Activated CD8-positive, alpha-beta T cell treated with anti-CD3 and anti-CD28 coated beads for 36 hours (primary cell): ENCODE measurements at regions not wholly inside any gene's neighbourhood (a gene's known extent, or its start where the extent isn't known, plus 50 kb on each side); places are given as distances from the start of the nearest gene placed in this dataset.

Experiments used
- ATAC-seq: fragments of 200-7000 bp; cut with Tn5 transposase; one replicate; pipeline ENCODE4 v1.10.0; 2021; ENCODE audit warnings: mild to moderate bottlenecking, moderate library complexity
- CTCF ChIA-PET: fragments of 350-600 bp; sonication (Branson Sonifier 250); formaldehyde crosslinking; loops from one replicate; lab custom pipeline; 2021; ENCODE audit warnings: antibody characterized with exemption; lab: Charles Lee
- POLR2A ChIA-PET: fragments of 350-600 bp; sonication (Branson Sonifier 250); formaldehyde crosslinking; loops from one replicate; lab custom pipeline; 2021; ENCODE audit warnings: antibody characterized with exemption; lab: Charles Lee
- DNase-seq: peaks from one replicate; pipeline ENCODE4 v3.0.0-alpha.2; 2020
- H3K27ac Mint-ChIP-seq: one replicate; pipeline ENCODE4 v1.8.0; 2021; ENCODE audit warnings: mild to moderate bottlenecking, mixed read lengths
- H3K27me3 Mint-ChIP-seq: one replicate; pipeline ENCODE4 v1.8.0; 2021; ENCODE audit warnings: mixed read lengths
- H3K36me3 Mint-ChIP-seq: one replicate; pipeline ENCODE4 v1.8.0; 2021; ENCODE audit warnings: low read depth, mixed read lengths
- H3K4me1 Mint-ChIP-seq: one replicate; pipeline ENCODE4 v1.8.0; 2021; ENCODE audit warnings: low read depth, mixed read lengths
- H3K4me3 Mint-ChIP-seq: one replicate; pipeline ENCODE4 v1.8.0; 2021; ENCODE audit warnings: mild to moderate bottlenecking, moderate library complexity, mixed read lengths
- H3K9me3 Mint-ChIP-seq: one replicate; pipeline ENCODE4 v1.8.0; 2021; ENCODE audit warnings: mixed read lengths
- intact Hi-C: fragments of 100-400 bp; cut with micrococcal nuclease; formaldehyde crosslinking; loops from one replicate; pipeline ENCODE4 v1.10.0; 2022
- TF ChIP-seq, protein P1 (sequence below): fragments of 200-600 bp; IDR thresholded peaks from one replicate; pipeline ENCODE4 v1.8.0; 2022; ENCODE audit warnings: antibody characterized with exemption, mild to moderate bottlenecking

DNA sequence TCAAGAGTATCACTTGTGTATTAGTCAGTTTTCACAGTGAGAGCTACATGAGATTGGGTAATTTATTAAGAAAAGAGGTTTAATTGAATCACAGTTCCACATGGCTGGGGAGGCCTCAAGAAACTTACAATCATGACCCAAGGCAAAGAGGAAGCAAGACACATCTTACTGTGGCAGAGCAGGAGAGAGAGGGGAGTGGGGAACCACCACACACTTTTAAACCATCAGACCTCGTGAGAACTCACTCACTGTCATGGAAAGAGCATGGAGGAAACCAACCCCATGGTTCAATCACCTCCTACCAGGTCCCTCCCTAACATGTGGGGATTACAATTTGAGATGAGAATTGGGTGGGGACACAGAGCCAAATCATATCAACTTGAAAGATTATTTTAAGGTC lies 522.9 kb downstream of the FLRT2 start:
- H3K4me3 Mint-ChIP-seq, result no peak overlapping the region
- H3K27me3 Mint-ChIP-seq, result no peaks in the 10 kb centered on the region
- ATAC-seq (no peak), DNase-seq (no peak)
- CTCF ChIA-PET, result no interaction called here
- intact Hi-C loops, result no loop called here
- peaks cover 7% of the 10 kb centered on the region for H3K4me1 Mint-ChIP-seq
- H3K36me3 Mint-ChIP-seq, result no peaks in the 10 kb centered on the region
- H3K9me3 Mint-ChIP-seq, result no peaks in the 10 kb centered on the region
- H3K27ac Mint-ChIP-seq, result no peak overlapping the region
- TF ChIP-seq, protein P1, sequence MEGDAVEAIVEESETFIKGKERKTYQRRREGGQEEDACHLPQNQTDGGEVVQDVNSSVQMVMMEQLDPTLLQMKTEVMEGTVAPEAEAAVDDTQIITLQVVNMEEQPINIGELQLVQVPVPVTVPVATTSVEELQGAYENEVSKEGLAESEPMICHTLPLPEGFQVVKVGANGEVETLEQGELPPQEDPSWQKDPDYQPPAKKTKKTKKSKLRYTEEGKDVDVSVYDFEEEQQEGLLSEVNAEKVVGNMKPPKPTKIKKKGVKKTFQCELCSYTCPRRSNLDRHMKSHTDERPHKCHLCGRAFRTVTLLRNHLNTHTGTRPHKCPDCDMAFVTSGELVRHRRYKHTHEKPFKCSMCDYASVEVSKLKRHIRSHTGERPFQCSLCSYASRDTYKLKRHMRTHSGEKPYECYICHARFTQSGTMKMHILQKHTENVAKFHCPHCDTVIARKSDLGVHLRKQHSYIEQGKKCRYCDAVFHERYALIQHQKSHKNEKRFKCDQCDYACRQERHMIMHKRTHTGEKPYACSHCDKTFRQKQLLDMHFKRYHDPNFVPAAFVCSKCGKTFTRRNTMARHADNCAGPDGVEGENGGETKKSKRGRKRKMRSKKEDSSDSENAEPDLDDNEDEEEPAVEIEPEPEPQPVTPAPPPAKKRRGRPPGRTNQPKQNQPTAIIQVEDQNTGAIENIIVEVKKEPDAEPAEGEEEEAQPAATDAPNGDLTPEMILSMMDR, result no peak
- POLR2A ChIA-PET, result interaction anchor here (0.6 kb wide), 1 partner anchor 56 kb away, joined by 3 read pairs; no protein-coding TSS in a partner anchor

DNA sequence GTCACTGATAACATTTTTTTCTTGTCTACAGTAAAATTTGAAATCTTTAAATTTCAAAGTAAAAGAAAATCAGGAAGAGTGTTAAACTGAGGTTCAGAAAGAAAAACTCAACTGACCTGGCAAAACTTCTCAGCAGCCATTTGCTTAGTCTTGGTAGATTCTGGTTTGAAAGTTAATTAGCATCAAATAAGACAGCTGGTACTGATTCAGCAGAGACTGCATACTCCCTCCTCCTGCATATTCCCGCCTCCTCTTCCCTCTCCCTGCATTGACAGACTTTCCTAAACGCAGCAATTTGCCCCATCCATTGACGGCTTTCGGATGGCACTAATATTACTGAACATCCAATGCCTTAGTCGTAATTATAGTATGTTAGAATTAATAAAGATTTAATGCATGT lies 520.8 kb downstream of the FLRT2 start:
- DNase-seq (no peak), ATAC-seq (no peak)
- intact Hi-C loops, result no loop called here
- ChIA-PET POLR2A (no interaction called here), CTCF (interaction anchor here (3.1 kb wide), 1 partner anchor 12 kb away, joined by 13 read pairs; no protein-coding TSS in a partner anchor)
- H3K27ac Mint-ChIP-seq, result no peak overlapping the region
- peaks cover 3% of the 10 kb centered on the region for H3K36me3 Mint-ChIP-seq
- no peaks in the 10 kb centered on the region for H3K27me3 Mint-ChIP-seq
- peaks cover 2% of the 10 kb centered on the region for H3K9me3 Mint-ChIP-seq
- no peak overlapping the region for H3K4me3 Mint-ChIP-seq
- peaks cover 7% of the 10 kb centered on the region for H3K4me1 Mint-ChIP-seq
- TF ChIP-seq, protein P1, result no peak

DNA sequence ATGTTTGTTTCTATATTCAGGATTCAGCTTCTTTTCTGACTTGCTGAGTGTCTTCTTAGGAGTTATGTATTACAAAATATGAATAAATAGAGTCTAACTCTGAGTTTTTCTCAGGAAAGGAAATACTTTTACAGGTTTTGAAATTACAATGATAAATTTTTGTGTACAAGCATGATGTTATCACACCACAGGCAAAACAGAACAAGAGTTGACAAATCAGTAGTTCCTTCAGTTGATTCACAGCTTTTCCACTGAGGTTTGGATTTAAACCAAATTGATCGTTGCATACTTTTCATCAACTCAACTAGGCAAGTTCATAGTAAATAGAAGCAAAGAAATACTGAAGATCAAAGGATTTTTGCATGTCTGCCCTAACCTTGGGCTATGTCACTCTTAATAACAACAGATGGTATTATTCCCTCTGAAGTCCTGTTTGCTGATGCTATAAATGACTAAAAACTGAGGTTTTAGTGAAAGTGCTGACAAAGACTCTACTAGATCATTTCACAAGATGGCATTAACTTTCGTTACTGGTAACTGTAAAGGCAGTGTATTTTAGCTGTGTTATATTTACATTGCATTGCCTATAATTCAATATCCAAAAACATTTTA lies 520.2 kb downstream of the FLRT2 start:
- Mint-ChIP-seq H3K36me3 (peaks cover 3% of the 10 kb centered on the region), H3K4me1 (peaks cover 3% of the 10 kb centered on the region), H3K9me3 (peaks cover 2% of the 10 kb centered on the region), H3K27ac (no peak overlapping the region), H3K27me3 (no peaks in the 10 kb centered on the region), H3K4me3 (no peak overlapping the region)
- ChIA-PET POLR2A (no interaction called here), CTCF (interaction anchor here (3.1 kb wide), 1 partner anchor 12 kb away, joined by 13 read pairs; no protein-coding TSS in a partner anchor)
- ATAC-seq (no peak), DNase-seq (no peak)
- intact Hi-C loops, result no loop called here
- TF ChIP-seq, protein P1, result no peak

DNA sequence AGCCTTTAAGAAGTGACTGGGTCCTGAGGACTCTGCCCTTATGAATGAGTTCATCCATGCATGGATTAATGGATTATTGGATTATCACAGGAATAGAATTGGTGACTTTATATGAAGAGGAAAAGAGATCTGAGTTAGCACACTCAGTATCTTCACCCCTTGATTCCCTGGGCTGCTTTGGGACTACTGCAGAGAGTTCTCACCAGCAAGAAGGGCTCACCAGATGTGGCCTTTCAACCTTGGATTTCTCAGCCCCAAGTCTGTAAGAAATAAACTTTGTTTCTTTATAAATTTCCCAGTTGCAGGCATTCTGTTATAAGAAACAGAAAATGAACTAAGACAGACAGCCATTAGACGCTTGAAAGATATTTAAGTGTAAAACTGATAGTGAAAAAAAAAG lies 509.2 kb downstream of the FLRT2 start:
- DNase-seq (no peak), ATAC-seq (no peak)
- ChIA-PET POLR2A (interaction anchor here (0.9 kb wide), 1 partner anchor 31 kb away, joined by 3 read pairs; no protein-coding TSS in a partner anchor), CTCF (interaction anchor here (1.0 to 1.4 kb wide), 5 partner anchors 11 to 117 kb away, joined by 3 to 13 read pairs (median 5); no protein-coding TSS in a partner anchor)
- Mint-ChIP-seq H3K36me3 (peaks cover 4% of the 10 kb centered on the region), H3K27ac (no peak overlapping the region), H3K27me3 (no peaks in the 10 kb centered on the region), H3K4me1 (no peaks in the 10 kb centered on the region), H3K9me3 (peaks cover 2% of the 10 kb centered on the region), H3K4me3 (no peak overlapping the region)
- TF ChIP-seq, protein P1, result no peak
- intact Hi-C loops, result no loop called here

DNA sequence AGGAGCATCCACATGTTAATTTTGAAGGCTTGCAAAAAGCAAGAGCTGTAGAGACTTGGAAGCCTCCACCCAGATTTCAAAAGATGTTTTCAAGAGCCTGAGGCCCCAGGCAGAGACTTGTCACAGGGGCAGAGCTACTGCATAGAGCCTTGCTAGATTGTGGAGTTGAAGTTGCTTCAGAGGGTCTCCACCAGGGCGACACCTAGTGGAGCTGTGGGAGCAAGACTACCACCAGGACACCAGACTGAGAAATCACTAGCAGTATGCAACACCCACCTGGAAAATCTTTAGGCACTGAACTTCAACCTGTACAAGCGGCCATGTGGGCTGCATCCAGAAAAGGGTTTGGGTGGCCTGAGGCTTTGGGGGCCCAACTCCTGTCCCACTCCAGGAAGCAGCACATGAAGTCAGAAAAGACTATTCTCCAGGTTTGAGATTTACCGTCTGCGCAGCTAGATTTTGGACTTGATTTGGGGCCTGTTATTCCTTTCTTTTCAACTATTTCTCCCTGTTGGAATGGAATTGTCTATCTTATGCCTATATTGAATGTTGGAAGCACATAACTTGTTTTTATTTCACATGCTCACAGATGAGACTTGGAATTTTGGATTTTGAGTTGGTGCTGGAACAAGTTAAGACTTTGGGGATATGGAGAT lies 508.6 kb downstream of the FLRT2 start:
- TF ChIP-seq, protein P1, result peak; percentile 65
- no peak overlapping the region for H3K4me3 Mint-ChIP-seq
- no peaks in the 10 kb centered on the region for H3K4me1 Mint-ChIP-seq
- H3K27me3 Mint-ChIP-seq, result no peaks in the 10 kb centered on the region
- ATAC-seq, result peak; percentile 78
- ChIA-PET CTCF (interaction anchor here (0.5 to 1.4 kb wide), 7 partner anchors 10 to 116 kb away, joined by 3 to 13 read pairs (median 5); no protein-coding TSS in a partner anchor), POLR2A (interaction anchor here (0.9 kb wide), 1 partner anchor 31 kb away, joined by 3 read pairs; no protein-coding TSS in a partner anchor)
- H3K9me3 Mint-ChIP-seq, result peaks cover 2% of the 10 kb centered on the region
- intact Hi-C loops, result no loop called here
- no peak overlapping the region for H3K27ac Mint-ChIP-seq
- DNase-seq, result peak; percentile 62
- H3K36me3 Mint-ChIP-seq, result no peaks in the 10 kb centered on the region
